OCI-LY7 (cell line): ENCODE measurements at regions not wholly inside any gene's neighbourhood (a gene's known extent, or its start where the extent isn't known, plus 50 kb on each side); places are given as distances from the start of the nearest gene placed in this dataset.

Experiments
- BruUV-seq: library from RNA; stranded (reverse); fragments of 400-500 nt; replicated peaks from 2 replicates; lab custom pipeline; 2021; lab: Mats Ljungman, UMichigan
- CTCF ChIA-PET: fragments of 300-600 bp; sonication (Branson Sonifier 250); formaldehyde crosslinking; loops from one replicate; lab custom pipeline; 2022; ENCODE audit warnings: antibody characterized with exemption; ENCODE audit not compliant: unreplicated experiment; lab: Charles Lee
- POLR2A ChIA-PET: fragments of 300-600 bp; sonication (Branson Sonifier 250); formaldehyde crosslinking; loops from one replicate; lab custom pipeline; 2022; ENCODE audit warnings: antibody characterized with exemption; lab: Charles Lee
- DNase-seq: peaks from one replicate; pipeline ENCODE4 v3.0.0-alpha.2; 2015; ENCODE audit warnings: low spot score
- H2AFZ ChIP-seq: fragments of 200-600 bp; sonication (generic), shearing (Covaris generic); 2 replicates; pipeline ENCODE4 v1.6.1; 2014; ENCODE audit warnings: mild to moderate bottlenecking, antibody characterized with exemption, low read length, moderate library complexity
- H3K27ac ChIP-seq: fragments of 200-600 bp; sonication (generic); 2 replicates; pipeline ENCODE4 v1.5.1; 2014; ENCODE audit warnings: mixed run types, low read depth, mild to moderate bottlenecking, moderate library complexity, low read length, inconsistent platforms; ENCODE audit not compliant: poor library complexity, severe bottlenecking
- H3K36me3 ChIP-seq: fragments of 200-600 bp; sonication (generic); 2 replicates; pipeline ENCODE4 v1.6.1; 2014; ENCODE audit warnings: mild to moderate bottlenecking, antibody characterized with exemption, low read length, moderate library complexity, mixed read lengths; ENCODE audit not compliant: insufficient read depth
- H3K4me1 ChIP-seq: fragments of 200-600 bp; sonication (generic); 2 replicates; pipeline ENCODE4 v1.5.1; 2014; ENCODE audit warnings: mild to moderate bottlenecking, low read length; ENCODE audit not compliant: insufficient read depth, poor library complexity, severe bottlenecking
- H3K4me2 ChIP-seq: fragments of 200-600 bp; sonication (generic); 2 replicates; pipeline ENCODE4 v1.6.1; 2014; ENCODE audit warnings: mild to moderate bottlenecking, low read length
- H3K4me3 ChIP-seq: fragments of 200-600 bp; sonication (generic); 2 replicates; pipeline ENCODE4 v1.5.1; 2014; ENCODE audit warnings: mild to moderate bottlenecking, low read depth, low read length; ENCODE audit not compliant: poor library complexity, severe bottlenecking
- H3K79me2 ChIP-seq: fragments of 200-600 bp; sonication (generic); 2 replicates; pipeline ENCODE4 v1.6.1; 2016; ENCODE audit warnings: low read depth, mild to moderate bottlenecking, low read length, moderate library complexity, mixed read lengths; ENCODE audit not compliant: insufficient read depth
- H3K9me2 ChIP-seq: fragments of 200-600 bp; sonication (generic); 2 replicates; pipeline ENCODE4 v1.6.1; 2016; ENCODE audit warnings: mild to moderate bottlenecking, low read length, mixed read lengths; ENCODE audit not compliant: insufficient read depth
- H3K9me3 ChIP-seq: fragments of 200-600 bp; sonication (generic); 2 replicates; pipeline ENCODE4 v1.6.1; 2014; ENCODE audit warnings: mild to moderate bottlenecking, mixed run types, low read length, mixed read lengths
- H4K20me1 ChIP-seq: fragments of 200-600 bp; sonication (generic); 2 replicates; pipeline ENCODE4 v1.6.1; 2014; ENCODE audit warnings: mild to moderate bottlenecking, antibody characterized with exemption, low read length, moderate library complexity, mixed read lengths; ENCODE audit not compliant: insufficient read depth
- EZH2phosphoT487 ChIP-seq: fragments of 200-600 bp; sonication (generic); IDR thresholded peaks from 2 replicates; pipeline ENCODE4 v1.6.1; 2018; ENCODE audit warnings: low read depth, borderline replicate concordance, mild to moderate bottlenecking, mixed run types, antibody characterized with exemption, low read length, moderate library complexity, mixed read lengths
- intact Hi-C: fragments of 100-400 bp; cut with micrococcal nuclease; formaldehyde crosslinking; loops from one replicate; pipeline ENCODE4 v1.10.0; 2022; ENCODE audit not compliant: unreplicated experiment
- TF ChIP-seq, protein P1 (sequence below): fragments of 200-600 bp; sonication (generic); conservative IDR thresholded peaks from 2 replicates; pipeline ENCODE4 v1.5.1; 2014; ENCODE audit warnings: mild to moderate bottlenecking, antibody characterized with exemption, low read length, moderate library complexity, mixed read lengths

DNA sequence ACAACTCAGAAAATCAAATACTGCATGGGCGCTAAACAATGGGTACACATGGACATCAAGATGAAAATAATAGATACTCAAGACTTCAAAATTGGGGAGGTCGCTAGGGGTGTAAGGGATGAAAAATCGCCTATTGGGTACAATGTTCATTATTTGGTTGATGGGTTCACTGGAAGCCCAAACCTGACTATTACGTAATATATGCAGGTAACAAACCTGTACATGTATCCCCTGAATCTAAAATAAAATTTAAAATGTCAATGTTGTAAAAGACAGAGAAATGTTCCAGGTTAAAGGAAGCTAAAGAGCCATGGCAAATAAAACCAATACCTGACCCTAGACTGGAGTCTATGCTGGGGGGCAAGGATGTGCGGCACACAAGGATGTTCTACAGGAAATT lies 80.4 kb upstream of the CCBE1 start:
- ChIA-PET POLR2A (interaction anchor here (0.7 kb wide), 1 partner anchor 106 kb away, joined by 4 read pairs; no protein-coding TSS in a partner anchor), CTCF (no interaction called here)
- Histone ChIP-seq H4K20me1 (no peaks in the 10 kb centered on the region), H3K9me2 (no peaks in the 10 kb centered on the region), H3K4me2 (no peak overlapping the region), H3K9me3 (no peaks in the 10 kb centered on the region), H3K4me1 (no peaks in the 10 kb centered on the region), H3K27ac (no peak overlapping the region), H2AFZ (no peak overlapping the region), H3K36me3 (no peaks in the 10 kb centered on the region), H3K4me3 (no peak overlapping the region), H3K79me2 (no peaks in the 10 kb centered on the region)
- TF ChIP-seq, protein P1, sequence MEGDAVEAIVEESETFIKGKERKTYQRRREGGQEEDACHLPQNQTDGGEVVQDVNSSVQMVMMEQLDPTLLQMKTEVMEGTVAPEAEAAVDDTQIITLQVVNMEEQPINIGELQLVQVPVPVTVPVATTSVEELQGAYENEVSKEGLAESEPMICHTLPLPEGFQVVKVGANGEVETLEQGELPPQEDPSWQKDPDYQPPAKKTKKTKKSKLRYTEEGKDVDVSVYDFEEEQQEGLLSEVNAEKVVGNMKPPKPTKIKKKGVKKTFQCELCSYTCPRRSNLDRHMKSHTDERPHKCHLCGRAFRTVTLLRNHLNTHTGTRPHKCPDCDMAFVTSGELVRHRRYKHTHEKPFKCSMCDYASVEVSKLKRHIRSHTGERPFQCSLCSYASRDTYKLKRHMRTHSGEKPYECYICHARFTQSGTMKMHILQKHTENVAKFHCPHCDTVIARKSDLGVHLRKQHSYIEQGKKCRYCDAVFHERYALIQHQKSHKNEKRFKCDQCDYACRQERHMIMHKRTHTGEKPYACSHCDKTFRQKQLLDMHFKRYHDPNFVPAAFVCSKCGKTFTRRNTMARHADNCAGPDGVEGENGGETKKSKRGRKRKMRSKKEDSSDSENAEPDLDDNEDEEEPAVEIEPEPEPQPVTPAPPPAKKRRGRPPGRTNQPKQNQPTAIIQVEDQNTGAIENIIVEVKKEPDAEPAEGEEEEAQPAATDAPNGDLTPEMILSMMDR, result no peak
- no peak for TF ChIP-seq EZH2phosphoT487
- DNase-seq, result no peak
- no TSS peak for BruUV-seq
- intact Hi-C loops, result no loop called here

GRCh38 chr18:59769129-59769865 lies 72.1 kb upstream of the CCBE1 start:
- H3K9me2 ChIP-seq, result no peaks in the 10 kb centered on the region

GRCh38 chr18:59768409-59768808 lies 71.2 kb upstream of the CCBE1 start:
- Histone ChIP-seq H3K79me2 (no peaks in the 10 kb centered on the region), H3K9me2 (no peaks in the 10 kb centered on the region), H3K36me3 (no peaks in the 10 kb centered on the region), H2AFZ (no peak overlapping the region), H3K27ac (no peak overlapping the region), H3K9me3 (no peaks in the 10 kb centered on the region), H3K4me3 (no peak overlapping the region), H3K4me2 (no peak overlapping the region), H3K4me1 (no peaks in the 10 kb centered on the region), H4K20me1 (no peaks in the 10 kb centered on the region)
- TF ChIP-seq, protein P1, result no peak
- TF ChIP-seq EZH2phosphoT487, result no peak
- no TSS peak for BruUV-seq
- intact Hi-C loops, result no loop called here
- ChIA-PET CTCF (no interaction called here), POLR2A (no interaction called here)
- DNase-seq, result no peak

More at GRCh38 chr18:59769129-59769865, 72.1 kb upstream of the CCBE1 start:
- no TSS peak for BruUV-seq
- intact Hi-C loops, result no loop called here
- CTCF ChIA-PET, result no interaction called here
- no peaks in the 10 kb centered on the region for H3K4me1 ChIP-seq
- no peaks in the 10 kb centered on the region for H3K36me3 ChIP-seq
- no peak overlapping the region for H3K27ac ChIP-seq
- no peaks in the 10 kb centered on the region for H4K20me1 ChIP-seq
- POLR2A ChIA-PET, result no interaction called here
- H3K4me2 ChIP-seq, result no peak overlapping the region
- no peak for DNase-seq
- no peaks in the 10 kb centered on the region for H3K9me3 ChIP-seq
- H3K4me3 ChIP-seq, result no peak overlapping the region
- H3K79me2 ChIP-seq, result no peaks in the 10 kb centered on the region
- TF ChIP-seq EZH2phosphoT487, result no peak
- TF ChIP-seq, protein P1, result no peak
- no peak overlapping the region for H2AFZ ChIP-seq
